ENCODE measurements at regions not wholly inside any gene's neighbourhood (a gene's known extent, or its start where the extent isn't known, plus 50 kb on each side); places are given as distances from the start of the nearest gene placed in this dataset.

DNA sequence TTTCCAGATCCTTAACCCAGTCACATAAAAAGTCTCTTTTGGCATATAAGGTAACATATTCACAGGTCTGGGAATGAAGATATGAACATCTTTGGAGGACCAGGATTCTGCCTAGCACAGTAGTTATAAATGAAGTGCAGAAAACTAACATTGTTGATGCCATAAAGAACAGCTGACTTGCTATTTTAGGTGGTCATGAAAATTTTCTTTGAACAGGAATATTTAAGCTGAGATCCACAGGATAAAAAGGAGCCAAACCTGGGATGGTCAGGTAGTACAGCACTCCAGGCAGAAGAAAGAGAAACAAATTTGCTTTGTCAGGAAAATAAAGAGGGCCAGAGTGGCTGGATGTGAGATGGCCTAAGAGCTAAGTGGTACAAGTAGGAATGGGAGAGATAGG is 80.0 kb downstream of the CENPW start:
- no peaks in the 10 kb centered on the region for H3K4me1 ChIP-seq
- H3K9me3 ChIP-seq = no peaks in the 10 kb centered on the region
- no peak for DNase-seq (ENCODE audit: low spot score in 2 of 2)
- no peaks in the 10 kb centered on the region for H3K27me3 ChIP-seq
- H3K4me3 ChIP-seq = no peak overlapping the region
- intact Hi-C loops (cut with DNase I; ENCODE audit: low total_unique reads) = no loop called here
- H3K27ac ChIP-seq = no peak overlapping the region
- no peaks in the 10 kb centered on the region for H3K36me3 ChIP-seq
- TF ChIP-seq POLR2AphosphoS5 (IDR thresholded peaks at IDR 0.05) (no peak), POLR2A (IDR thresholded peaks at IDR 0.05) (no peak)
- TF ChIP-seq, protein P1, sequence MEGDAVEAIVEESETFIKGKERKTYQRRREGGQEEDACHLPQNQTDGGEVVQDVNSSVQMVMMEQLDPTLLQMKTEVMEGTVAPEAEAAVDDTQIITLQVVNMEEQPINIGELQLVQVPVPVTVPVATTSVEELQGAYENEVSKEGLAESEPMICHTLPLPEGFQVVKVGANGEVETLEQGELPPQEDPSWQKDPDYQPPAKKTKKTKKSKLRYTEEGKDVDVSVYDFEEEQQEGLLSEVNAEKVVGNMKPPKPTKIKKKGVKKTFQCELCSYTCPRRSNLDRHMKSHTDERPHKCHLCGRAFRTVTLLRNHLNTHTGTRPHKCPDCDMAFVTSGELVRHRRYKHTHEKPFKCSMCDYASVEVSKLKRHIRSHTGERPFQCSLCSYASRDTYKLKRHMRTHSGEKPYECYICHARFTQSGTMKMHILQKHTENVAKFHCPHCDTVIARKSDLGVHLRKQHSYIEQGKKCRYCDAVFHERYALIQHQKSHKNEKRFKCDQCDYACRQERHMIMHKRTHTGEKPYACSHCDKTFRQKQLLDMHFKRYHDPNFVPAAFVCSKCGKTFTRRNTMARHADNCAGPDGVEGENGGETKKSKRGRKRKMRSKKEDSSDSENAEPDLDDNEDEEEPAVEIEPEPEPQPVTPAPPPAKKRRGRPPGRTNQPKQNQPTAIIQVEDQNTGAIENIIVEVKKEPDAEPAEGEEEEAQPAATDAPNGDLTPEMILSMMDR (IDR thresholded peaks at IDR 0.05) = no peak

DNA sequence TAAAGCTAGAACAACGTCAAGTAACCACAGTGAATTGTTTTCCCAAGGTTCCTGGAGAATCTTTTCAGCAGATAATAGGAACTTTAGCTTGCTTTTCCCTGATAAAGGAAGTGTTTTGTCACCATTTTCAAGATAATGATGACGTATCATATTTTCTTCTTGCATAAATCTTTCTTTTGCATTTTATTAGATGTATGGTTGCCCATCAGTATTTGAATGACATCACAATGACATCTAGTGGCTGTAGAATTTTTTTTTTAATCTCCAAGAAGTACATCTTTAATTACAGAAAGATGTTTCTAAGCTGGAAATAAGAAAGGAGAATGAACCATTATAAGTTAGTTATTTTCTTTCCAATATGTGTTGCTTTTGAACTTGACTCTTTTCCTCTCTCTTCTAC is 83.0 kb downstream of the CENPW start:
- no peaks in the 10 kb centered on the region for H3K9me3 ChIP-seq
- H3K4me1 ChIP-seq = no peaks in the 10 kb centered on the region
- intact Hi-C loops (cut with DNase I; ENCODE audit: low total_unique reads) = no loop called here
- H3K4me3 ChIP-seq = no peak overlapping the region
- no peak overlapping the region for H3K27ac ChIP-seq
- no peaks in the 10 kb centered on the region for H3K36me3 ChIP-seq
- TF ChIP-seq, protein P1 (IDR thresholded peaks at IDR 0.05) = no peak
- TF ChIP-seq POLR2AphosphoS5 (IDR thresholded peaks at IDR 0.05) (no peak), POLR2A (IDR thresholded peaks at IDR 0.05) (no peak)
- DNase-seq (ENCODE audit: low spot score in 2 of 2) = no peak
- H3K27me3 ChIP-seq = no peaks in the 10 kb centered on the region

DNA sequence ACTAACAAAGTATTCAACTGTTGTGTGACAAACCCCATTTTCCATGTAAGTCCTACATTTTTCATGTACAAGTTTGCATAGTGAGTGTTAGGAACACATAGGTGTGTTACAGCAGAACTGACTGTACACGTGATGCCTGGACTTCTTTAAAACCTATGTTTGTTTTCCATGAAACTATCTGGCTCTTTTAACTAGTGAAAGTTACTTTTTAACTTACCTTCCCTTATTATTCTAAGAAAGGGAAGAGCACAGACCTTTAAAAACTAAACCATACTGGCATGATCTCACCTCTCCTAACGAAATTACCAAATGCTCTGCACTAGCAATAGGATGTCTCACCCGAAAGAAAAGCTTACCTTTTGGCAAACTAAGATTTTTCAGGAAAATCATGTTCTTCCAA is 87.8 kb downstream of the CENPW start:
- Histone ChIP-seq H3K27me3 (no peaks in the 10 kb centered on the region), H3K9me3 (no peaks in the 10 kb centered on the region), H3K4me1 (no peaks in the 10 kb centered on the region), H3K36me3 (no peaks in the 10 kb centered on the region), H3K4me3 (no peak overlapping the region), H3K27ac (no peak overlapping the region)
- intact Hi-C loops (cut with DNase I; ENCODE audit: low total_unique reads) = no loop called here
- TF ChIP-seq, protein P1 (IDR thresholded peaks at IDR 0.05) = no peak
- TF ChIP-seq POLR2AphosphoS5 (IDR thresholded peaks at IDR 0.05) = no peak
- DNase-seq (ENCODE audit: low spot score in 2 of 2) = no peak

DNA sequence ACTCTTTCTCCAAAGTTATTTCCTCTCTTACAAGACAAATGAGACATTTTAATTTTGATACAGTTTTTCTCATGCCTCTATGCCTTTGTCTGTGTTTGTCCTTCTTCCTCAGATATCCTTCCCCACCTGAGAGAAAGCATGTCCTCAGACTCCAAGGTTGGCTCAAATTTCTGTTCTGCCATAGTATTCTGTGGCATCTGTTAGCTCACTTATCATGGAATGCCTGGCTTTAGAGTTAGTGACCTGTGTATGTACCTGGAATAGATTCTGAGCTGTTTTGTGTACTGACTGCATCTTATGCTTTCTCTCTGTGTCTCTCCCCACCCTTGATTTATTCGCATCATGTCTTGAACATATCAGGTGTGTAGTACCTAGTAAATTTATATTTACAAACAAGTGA is 90.0 kb downstream of the CENPW start:
- H3K27me3 ChIP-seq = no peaks in the 10 kb centered on the region
- TF ChIP-seq POLR2AphosphoS5 (IDR thresholded peaks at IDR 0.05) = no peak
- TF ChIP-seq POLR2A (IDR thresholded peaks at IDR 0.05) = no peak
- TF ChIP-seq, protein P1 (IDR thresholded peaks at IDR 0.05) = no peak
- no peaks in the 10 kb centered on the region for H3K9me3 ChIP-seq
- H3K36me3 ChIP-seq = no peaks in the 10 kb centered on the region
- H3K27ac ChIP-seq = no peak overlapping the region
- intact Hi-C loops (cut with DNase I; ENCODE audit: low total_unique reads) = no loop called here
- H3K4me1 ChIP-seq = no peaks in the 10 kb centered on the region
- H3K4me3 ChIP-seq = no peak overlapping the region
- DNase-seq (ENCODE audit: low spot score in 2 of 2) = no peak

GRCh38 chr6:126432564-126432963 is 92.6 kb downstream of the CENPW start:
- no peaks in the 10 kb centered on the region for H3K27me3 ChIP-seq
- TF ChIP-seq, protein P1 (IDR thresholded peaks at IDR 0.05) = no peak
- TF ChIP-seq POLR2AphosphoS5 (IDR thresholded peaks at IDR 0.05) = no peak
- no peak for TF ChIP-seq POLR2A (IDR thresholded peaks at IDR 0.05)
- no peaks in the 10 kb centered on the region for H3K4me1 ChIP-seq
- intact Hi-C loops (cut with DNase I; ENCODE audit: low total_unique reads) = no loop called here
- no peak overlapping the region for H3K27ac ChIP-seq
- H3K9me3 ChIP-seq = no peaks in the 10 kb centered on the region
- H3K36me3 ChIP-seq = no peaks in the 10 kb centered on the region
- H3K4me3 ChIP-seq = no peak overlapping the region
- DNase-seq (ENCODE audit: low spot score in 2 of 2) = no peak
